ENCODE measurements at regions not wholly inside any gene's neighbourhood (a gene's known extent, or its start where the extent isn't known, plus 50 kb on each side); places are given as distances from the start of the nearest gene placed in this dataset.

GRCh38 chr7:12154119-12154518, 57.0 kb upstream of the TMEM106B start:
- TF ChIP-seq EZH2 (IDR thresholded peaks at IDR 0.05; ENCODE audit: borderline replicate concordance, low read length) (no peak), CTCF (conservative IDR thresholded peaks at IDR 0.05 in 1 of 2, IDR thresholded peaks at IDR 0.05 in 1 of 2; ENCODE audit: extremely low read depth in 1 of 2, insufficient read depth in 1 of 2, low read depth in 1 of 2, low read length in 2 of 2) (no peak)
